GM21360 (cell line): ENCODE measurements at regions not wholly inside any gene's neighbourhood (a gene's known extent, or its start where the extent isn't known, plus 50 kb on each side); places are given as distances from the start of the nearest gene placed in this dataset.
"Not testable (repeated sequence)": the region's sequence is repeated elsewhere in the genome, so short reads cannot be mapped to it uniquely, and the experiment has no call there.

ENCODE experiments used
- ATAC-seq: cut with Tn5 transposase; IDR thresholded peaks from one replicate; pipeline ENCODE4 v1.9.1; 2021; ENCODE audit warnings: mild to moderate bottlenecking, moderate library complexity; ENCODE audit not compliant: unreplicated experiment

DNA sequence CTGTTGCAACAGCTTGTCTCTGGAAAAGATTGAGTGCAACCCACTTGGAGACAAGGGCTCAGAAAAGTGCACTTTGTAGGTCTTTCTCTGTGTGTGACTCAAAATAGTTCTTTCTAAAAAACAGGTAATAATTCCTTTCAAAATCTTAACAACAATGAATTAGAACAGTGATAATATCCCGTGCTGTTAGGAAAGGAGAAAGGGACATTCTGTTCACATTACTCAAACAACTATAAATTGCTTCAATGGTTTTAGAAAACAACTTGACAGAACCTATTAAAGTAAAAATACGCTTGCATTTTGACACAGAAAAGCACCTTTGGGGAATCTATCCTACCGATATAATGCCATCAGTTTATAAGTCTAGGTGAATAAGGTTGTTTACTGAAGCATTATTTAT lies 468.1 kb upstream of the DPP6 start:
- ATAC-seq: no peak

DNA sequence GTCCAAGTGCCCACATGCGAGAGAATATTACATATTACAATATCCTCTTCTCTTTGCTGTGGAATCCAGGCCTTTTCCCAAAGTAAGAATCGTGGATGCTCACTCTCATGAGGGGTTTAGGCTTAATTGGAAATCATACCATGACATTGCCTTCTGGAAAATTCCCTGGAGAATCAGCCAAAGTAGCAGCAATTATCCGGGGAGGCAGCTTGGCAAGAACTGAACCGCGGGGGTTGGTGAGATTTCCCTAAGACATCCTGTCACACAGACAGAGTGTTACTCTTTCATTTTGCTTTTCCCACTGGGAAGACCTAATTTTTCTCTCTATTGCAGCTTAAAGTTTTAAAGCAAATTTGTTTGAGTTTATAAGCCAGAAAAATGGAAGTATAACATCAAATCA lies 463.6 kb upstream of the DPP6 start:
- ATAC-seq: no peak

DNA sequence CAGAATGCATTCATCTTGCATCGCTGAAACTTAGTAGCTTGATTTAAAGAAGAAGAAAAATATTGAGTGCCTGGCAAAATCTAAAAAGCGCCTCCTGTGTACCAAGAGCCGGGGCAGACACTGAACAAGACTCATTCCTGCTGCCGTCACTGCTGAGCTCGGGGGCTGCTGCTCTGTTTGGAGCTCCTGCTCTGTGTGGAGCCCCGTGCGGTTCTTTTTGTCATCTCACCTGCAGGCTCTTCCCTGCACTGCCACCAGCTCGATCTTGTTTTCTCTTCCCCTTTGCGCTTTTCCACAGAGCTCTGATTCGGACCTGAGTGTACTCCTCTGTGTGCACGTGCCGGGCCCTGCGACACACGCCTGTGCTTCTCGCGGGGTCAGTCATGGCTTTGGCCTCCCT lies 462.1 kb upstream of the DPP6 start:
- ATAC-seq: no peak

DNA sequence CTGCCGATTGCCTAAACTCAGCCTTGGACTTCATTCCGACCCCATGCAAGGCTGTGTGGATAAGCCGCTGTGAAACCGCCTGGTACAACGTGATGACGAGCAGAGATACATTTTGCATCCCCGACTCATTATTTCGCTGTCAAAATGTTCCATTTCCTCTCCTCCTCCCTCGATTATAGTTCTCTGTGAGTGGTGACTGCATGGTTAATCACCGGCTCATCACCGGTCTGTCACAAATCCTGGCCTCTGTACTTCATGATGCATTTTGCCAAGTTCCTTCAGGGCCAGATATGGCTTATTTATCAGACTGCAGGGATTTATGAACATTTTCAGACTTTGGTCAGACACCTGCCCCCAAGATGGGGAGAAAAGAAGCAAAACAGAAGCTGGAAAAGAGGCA lies 461.6 kb upstream of the DPP6 start:
- ATAC-seq: no peak

DNA sequence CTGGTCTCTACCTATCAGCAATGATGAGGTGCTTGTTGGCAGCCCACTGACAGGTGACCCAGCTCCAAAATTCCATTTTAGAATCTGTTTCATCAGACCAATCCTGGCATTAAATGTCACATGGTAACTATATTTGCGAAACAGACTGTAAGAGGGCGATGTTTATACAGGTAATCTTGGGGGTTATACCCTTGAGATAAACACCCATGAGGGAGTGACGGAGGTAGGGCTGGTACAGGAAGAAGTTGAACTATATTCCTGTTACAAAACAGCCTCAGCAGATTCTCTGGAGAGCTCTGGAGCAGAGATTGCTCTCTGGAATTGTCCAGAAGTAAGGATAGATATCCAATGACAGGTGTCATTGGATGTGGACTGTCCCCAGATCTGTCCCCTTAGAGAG lies 444.8 kb upstream of the DPP6 start:
- no peak for ATAC-seq

DNA sequence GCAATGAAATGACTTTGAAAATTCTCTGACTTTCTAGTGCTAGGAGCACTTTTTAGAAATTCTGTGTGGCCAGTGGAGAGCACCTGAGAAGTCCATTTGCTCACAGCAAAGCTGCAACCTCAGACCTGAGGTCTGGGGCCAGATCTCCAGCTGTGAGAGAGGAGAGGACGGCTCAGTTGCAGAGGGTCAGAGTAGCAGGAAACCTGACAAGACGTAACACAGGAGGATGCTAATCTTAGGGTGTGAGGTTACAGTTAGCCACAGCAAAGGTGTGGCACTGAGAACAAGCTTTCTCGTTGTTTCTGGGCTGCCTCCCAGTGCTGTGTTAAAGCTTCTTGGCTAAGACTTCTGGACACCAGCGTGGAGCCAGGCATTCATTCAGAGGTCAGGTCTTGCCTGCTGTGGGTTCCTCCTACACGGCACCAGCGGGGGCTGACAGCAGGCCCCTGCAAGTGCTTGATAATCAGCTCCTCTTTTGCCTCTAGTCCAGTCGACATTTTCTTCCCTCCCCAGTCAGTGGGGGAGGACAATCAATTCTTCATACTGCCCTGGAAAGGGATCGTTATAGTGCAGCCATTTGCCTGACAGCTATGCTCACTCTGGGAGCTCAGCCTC lies 435.4 kb upstream of the DPP6 start:
- no peak for ATAC-seq

DNA sequence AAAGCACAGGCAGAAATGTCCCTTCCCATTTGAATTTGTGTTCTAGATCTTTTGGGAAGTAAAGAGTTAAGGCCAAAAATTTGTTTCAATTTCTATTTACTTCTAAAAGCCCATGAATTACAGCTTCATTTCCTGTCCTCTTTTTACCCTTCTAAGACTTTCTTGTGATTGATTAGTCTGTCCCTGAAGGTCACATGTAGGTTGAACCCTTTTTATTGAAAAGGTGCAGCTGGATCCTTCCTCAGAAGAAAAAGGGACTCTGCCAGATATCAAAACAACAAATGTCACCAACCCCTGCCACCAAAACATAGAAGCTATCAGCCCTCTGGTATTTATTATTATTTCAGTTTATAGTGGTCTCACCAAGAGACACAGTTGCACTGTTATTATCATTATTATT lies 424.9 kb upstream of the DPP6 start:
- no peak for ATAC-seq

DNA sequence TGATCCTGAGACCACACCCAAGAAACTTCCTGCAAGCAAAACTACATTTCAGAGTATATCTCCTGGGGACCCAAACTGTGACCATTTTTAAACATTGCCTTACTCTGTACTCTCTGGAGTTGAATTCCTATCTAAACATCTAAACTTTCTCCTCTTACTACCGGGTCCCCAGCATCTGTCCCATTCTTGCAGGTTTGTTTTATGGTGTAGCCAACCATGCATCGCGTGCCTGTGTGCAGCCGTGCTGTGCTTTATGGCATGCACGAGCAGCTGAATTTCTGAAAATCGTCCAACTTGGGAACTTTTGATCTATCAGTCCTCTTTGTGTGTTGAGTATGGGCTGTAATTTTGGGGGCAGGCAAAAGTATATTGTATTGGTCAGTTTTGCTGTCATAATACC lies 423.8 kb upstream of the DPP6 start:
- no peak for ATAC-seq

DNA sequence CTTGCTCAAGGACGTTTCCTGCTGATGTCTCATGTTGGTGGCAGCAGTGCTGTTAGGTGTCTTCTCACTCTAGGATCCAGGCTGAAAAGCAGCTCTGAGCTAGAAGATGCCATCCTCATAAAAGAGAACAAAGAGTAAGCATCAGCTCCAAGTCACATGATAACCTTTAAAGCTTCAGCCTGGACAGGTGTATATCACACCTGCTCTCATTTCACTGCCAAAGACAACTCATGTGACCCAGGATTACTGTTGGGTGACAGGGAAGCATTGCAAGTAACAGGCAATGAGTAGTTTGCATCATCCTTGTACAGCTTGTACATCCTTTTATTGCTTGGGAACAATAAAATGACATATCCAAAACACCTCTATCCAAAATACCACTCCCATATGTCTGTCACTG lies 423.4 kb upstream of the DPP6 start:
- no peak for ATAC-seq

DNA sequence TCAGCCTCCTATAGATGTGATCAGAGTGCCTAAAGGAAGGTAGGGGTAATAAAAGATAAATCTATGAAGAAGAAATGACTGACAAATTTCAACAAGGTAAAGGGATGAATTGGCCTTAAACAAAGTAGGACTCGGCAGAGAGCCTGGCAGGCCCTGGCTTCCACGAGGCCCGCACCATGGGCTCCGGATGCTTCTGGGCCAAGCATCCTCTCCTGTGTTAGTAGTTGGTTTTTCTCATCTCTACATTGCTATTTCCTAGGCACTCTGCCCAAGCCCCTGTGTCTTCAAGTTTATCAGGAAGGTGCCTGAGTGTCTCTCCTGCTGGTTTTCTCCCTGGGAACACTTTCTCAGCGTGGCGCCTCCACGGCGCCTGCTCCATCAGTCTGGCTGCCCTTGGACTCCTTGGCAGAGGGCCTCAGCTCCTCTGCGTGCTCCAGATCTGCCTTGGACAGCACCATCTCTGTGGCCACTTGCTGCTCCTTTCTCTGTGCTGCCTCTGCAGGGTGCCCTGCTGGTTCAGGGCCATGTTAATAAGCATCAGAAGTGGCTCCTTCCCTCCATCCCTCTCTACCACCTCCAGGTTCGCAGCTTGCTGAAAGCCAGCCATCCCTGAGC lies 413.3 kb upstream of the DPP6 start:
- no peak for ATAC-seq

DNA sequence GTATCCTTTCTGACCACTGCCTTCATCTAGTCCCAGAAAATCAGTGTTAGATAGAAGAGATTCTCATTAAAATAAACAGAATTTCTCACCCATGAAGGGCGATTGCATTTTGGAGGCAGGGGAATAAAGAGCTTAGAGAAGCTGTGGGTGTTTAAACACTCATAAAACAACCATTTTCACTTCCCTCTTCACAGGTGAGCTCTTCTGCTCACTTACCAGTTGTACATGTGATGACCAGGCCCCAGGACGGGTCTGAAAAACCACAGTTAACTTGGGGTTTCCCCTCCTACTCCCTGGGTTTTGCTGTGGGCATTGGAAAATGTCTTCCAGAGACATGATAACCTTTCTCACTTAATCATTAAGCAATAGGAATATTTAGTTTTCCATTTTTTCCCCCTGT lies 411.6 kb upstream of the DPP6 start:
- peak; percentile 95 for ATAC-seq

DNA sequence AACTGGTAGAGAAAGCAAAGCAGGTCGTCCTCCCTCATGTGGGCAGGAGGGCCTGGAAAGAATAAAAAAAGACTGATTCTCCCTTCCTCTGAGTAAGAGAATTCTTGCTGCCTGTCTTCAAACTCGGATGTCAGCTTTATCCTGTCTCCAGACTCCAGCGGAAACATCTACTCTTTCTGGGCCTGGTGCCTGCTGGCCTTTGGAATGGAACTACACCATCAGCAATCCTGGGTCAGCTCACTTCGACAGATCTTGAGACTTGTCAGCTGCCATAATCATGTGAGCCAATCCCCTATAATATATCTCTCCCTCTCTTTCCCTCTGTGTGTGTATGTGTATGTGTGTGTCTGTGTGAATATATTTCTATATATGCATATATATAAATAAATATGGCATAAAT lies 411.0 kb upstream of the DPP6 start:
- ATAC-seq: no peak

DNA sequence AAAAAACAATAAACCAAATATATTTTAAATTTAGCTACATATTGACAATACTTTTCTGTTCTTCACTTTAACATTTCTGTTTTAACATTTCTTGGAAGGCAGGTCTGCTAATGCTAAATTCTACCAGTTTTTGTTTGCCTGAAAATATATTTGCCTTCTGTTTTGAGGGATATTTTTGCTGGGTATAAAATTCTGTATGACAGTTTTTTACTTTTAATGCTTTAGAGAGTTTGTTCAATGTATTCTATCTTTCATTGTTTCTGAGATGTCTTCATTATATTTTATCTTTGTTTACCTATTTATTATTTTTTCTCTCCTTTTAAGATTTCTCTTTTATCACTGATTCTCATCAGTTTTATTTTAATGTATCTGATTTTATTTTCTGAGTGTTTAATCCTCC lies 409.2 kb upstream of the DPP6 start:
- no peak for ATAC-seq

DNA sequence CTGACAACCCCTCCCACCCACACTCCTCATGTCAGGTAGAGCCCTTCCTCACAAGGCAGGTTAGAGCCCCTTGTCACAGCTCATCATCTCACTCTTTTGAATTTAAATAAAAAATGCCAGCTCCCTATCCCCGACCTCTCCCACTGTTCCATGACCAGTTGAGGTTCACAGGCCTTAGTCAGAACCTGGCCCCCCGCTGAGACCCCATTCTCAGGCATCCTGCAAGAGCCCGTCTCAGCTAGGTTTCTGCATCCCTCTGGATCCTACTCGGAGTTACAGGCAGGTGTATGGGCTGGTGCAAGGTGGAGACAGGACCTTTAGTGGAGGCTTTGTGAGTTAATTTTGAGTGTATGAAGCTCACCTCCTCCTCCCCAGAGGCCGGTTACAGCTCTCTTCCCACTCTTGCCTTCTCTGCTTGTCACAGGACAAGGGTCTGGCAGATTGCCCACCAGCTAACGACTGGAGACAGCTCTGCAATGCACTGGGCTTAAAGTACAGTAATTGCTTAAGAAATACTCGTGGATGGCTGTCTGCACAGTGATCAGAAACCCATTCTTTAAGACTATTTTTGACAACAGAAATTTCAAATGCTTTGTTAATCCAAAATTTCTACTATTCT lies 394.9 kb upstream of the DPP6 start:
- ATAC-seq: no peak

DNA sequence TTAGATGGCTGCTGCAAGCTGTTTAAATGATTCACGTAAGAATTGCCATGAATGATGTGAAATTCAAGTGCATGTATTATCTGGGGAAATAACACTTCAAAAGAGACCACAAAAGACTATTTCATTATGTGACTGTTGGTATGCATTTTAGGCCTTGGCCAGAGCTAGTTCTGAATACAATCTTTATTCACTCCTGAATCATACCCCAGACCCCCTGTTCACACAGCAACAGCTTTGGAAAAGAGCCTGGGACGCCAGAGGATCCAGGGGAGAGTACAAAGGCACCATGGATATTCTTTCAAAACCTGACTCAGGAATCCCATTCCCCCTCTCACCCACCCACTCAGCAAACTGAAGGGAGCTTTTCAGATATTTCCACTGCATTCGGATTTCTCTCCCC lies 377.1 kb upstream of the DPP6 start:
- ATAC-seq: no peak

DNA sequence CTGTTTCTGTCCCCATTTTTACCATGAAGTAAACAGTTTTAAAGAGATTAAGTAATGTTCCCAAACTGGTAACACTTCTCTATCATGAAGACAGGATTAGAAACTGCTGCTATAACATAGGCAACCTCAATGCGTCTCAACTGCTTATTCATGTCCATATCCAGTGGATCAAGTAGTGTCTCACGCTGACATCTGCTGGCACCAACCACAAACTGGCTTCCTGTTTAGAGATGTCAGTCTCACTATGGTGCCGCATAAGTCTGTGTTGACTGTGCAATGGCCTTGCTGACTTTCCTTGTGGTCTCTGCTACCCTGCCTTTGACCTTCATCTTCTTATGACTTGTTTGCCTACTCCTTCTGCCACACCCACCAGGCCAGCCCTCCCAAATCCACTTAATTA lies 369.6 kb upstream of the DPP6 start:
- ATAC-seq: no peak

DNA sequence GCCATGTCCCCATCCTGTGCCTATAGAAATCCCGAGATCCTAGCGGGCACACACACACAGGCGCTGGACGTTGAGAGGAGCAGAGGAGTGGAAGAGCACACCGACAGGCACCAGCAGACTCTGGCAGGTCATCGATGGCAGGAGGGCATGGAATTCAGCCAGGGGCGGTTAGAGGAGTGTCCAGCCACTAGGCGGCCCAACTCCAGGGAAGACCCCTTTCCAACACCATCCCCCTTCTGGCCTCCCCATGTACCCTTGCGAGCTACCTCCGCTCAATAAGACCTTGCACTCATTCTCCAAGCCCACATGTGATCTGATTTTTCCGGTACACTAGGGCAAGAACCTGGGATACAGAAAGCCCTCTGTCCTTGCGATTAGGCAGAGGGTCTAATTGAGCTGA lies 356.0 kb upstream of the DPP6 start:
- ATAC-seq: no peak

DNA sequence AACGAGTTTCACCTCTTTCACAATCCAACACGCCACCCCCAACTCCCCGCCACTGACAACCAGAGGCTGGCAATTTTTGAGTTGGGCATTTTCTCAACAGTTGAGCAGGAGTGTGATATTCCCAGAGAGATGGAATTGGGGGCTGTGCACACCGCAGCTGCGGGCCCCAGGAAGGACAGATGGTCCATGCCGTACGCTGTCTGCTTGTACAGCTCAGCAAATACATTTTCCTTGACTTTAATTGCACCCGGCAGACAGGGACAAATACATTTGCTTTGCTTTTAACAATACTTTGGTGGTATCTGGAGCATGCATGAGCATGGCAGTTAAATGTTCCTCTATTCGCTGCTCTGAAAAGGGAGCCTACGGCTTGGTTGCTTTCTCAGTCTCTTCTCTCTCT lies 354.2 kb upstream of the DPP6 start:
- no peak for ATAC-seq

DNA sequence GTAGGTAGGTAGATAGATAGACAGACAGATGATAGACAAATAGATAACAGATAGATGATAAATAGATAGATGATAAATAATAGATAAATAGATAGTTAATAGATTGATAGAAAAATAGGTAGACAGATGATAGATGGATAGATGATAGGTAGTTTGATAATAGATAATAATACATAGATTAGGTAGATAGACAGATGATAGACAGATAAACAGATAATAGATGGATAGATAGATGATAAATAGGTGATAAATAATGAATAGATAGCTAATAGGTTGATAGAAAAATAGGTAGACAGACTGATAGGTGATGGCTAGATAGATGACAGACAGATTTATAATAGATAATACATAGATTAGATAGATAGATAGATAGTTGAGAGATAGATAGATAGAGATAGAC lies 350.5 kb upstream of the DPP6 start:
- no peak for ATAC-seq

DNA sequence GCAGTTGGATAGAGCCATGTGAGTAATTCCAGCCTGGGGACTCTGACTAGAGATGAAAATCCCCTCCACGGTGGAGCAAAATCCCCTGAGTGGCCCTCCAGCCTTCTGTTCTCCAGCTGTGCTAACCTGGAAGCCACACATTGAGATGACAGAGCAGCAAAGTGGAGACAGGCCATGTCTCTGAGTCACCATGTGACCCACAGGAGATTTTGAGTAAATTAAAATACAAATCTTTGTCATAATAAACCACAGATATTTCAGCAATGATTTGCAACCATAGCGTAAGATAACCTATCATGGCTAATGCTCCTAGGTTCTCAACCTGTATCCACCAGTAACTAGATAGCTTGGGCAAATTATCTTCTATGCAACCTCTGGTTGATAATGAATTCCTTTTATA lies 328.3 kb upstream of the DPP6 start:
- ATAC-seq: not testable (repeated sequence)

DNA sequence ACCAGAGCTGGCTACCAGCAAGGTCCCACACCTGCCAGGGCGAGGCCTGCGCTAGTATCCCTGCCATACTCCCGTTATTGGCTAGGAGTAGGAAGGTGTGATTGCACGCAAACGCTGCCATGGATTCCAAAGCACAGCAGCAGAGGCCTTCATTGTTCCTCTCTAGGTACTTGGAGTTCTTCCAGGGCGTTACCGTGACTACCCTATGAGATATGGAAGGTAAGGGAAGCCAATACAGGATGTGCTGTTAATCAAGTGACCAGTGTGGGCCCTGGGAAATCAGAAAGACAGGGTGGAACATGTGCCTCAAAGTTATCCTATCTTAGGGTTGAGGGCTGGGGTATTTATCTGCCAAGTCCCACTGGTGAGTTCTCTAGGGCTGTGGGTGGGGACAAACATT lies 320.7 kb upstream of the DPP6 start:
- not testable (repeated sequence) for ATAC-seq

DNA sequence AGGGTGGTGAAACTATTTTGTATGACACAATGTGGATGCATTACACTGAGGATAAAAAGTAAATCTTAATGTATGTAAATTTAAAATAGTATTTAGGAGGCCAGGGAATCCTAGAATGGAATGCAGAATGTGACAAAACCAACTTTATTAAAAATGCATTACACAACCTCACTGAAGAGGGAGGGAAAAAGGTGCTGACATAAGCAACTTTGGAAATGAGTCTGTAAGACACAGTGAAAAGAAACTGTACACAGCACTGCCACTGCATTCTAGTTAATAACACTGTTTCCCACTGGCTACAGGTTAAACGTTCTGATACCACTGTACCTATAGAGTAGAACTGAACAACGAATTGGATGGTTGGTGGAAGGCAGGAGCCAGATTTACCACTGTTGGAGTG lies 308.8 kb upstream of the DPP6 start:
- ATAC-seq: not testable (repeated sequence)

DNA sequence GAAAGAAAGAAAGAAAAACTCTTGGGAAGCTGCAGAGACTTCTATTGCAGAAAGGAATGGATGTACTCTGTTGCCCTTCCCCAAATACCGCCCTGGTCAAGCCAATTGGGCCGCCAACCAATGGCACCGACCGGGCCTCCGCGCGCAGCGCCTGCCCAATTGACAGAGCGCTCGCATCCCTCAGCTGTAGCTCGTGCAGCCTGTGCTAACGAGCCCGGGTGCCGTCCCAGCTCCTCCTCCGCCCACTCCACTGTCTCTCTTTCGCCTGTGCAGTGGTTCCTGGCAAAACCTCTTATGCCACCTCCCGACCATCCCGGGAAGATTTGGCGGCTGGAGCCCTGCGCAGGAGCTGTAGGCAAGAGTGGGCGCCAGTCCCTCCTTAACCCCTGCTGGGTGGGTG lies 304.2 kb upstream of the DPP6 start:
- not testable (repeated sequence) for ATAC-seq
